Fibroblast of lung (primary cell): ENCODE measurements at regions not wholly inside any gene's neighbourhood (a gene's known extent, or its start where the extent isn't known, plus 50 kb on each side); places are given as distances from the start of the nearest gene placed in this dataset.

Source experiments
- DNase-seq, 2 donors: peaks; one replicate each; pipeline versions ENCODE4 v3.0.0 to v3.0.0-alpha.2; 2010; ENCODE audit warnings: low read depth in 2 of 2
- H2AFZ ChIP-seq: 2 replicates; pipeline ENCODE4 v1.5.1; 2012; ENCODE audit warnings: low read length, control low read depth, inconsistent platforms
- H3K27ac ChIP-seq: 2 replicates; pipeline ENCODE4 v1.5.1; 2011; ENCODE audit warnings: low read length, control low read depth; ENCODE audit not compliant: insufficient read depth
- H3K27me3 ChIP-seq: 2 replicates; pipeline ENCODE4 v1.5.1; 2011; ENCODE audit warnings: mild to moderate bottlenecking, low read length; ENCODE audit not compliant: control insufficient read depth, insufficient read depth
- H3K36me3 ChIP-seq: 2 replicates; pipeline ENCODE4 v1.5.1; 2011; ENCODE audit warnings: low read length; ENCODE audit not compliant: control insufficient read depth, insufficient read depth
- H3K4me1 ChIP-seq: 2 replicates; pipeline ENCODE4 v1.5.1; 2011; ENCODE audit warnings: low read length; ENCODE audit not compliant: control insufficient read depth, insufficient read depth; ENCODE audit errors: extremely low read depth
- H3K4me2 ChIP-seq: 2 replicates; pipeline ENCODE4 v1.5.1; 2011; ENCODE audit warnings: low read length, control low read depth; ENCODE audit not compliant: insufficient read depth; ENCODE audit errors: extremely low read depth
- H3K4me3 ChIP-seq, 4 experiments: fragments of 200-600 bp in 1 of 4; sonication (generic) in 1 of 4; replicated peaks in 1 of 4; 2 replicates each; pipeline ENCODE4 v1.5.1; 2011 to 2016; ENCODE audit warnings: low read length in 4 of 4, low read depth in 3 of 4, mild to moderate bottlenecking in 3 of 4, control low read depth in 2 of 4, inconsistent platforms in 1 of 4, mixed read lengths in 1 of 4; ENCODE audit not compliant: insufficient read depth in 1 of 4; ENCODE audit errors: control extremely low read depth in 1 of 4
- H3K79me2 ChIP-seq: 2 replicates; pipeline ENCODE4 v1.5.1; 2012; ENCODE audit warnings: mild to moderate bottlenecking, low read length, inconsistent platforms; ENCODE audit not compliant: control insufficient read depth, insufficient read depth
- H3K9ac ChIP-seq: 2 replicates; pipeline ENCODE4 v1.5.1; 2011; ENCODE audit warnings: mild to moderate bottlenecking, low read length, control low read depth; ENCODE audit not compliant: insufficient read depth
- H3K9me3 ChIP-seq: 2 replicates; pipeline ENCODE4 v1.5.1; 2012; ENCODE audit warnings: low read depth, low read length; ENCODE audit not compliant: control insufficient read depth, insufficient read depth
- H4K20me1 ChIP-seq: 2 replicates; pipeline ENCODE4 v1.5.1; 2011; ENCODE audit warnings: low read length; ENCODE audit not compliant: control insufficient read depth, insufficient read depth; ENCODE audit errors: extremely low read depth
- EZH2 ChIP-seq: IDR thresholded peaks from 2 replicates; pipeline ENCODE4 v1.5.1; 2012; ENCODE audit warnings: low read length, control low read depth, mild to moderate bottlenecking; ENCODE audit errors: missing control alignments
- TF ChIP-seq, protein P1 (sequence below), 2 donors: IDR thresholded peaks in 1 of 2; conservative IDR thresholded peaks in 1 of 2; 1 replicate in 1 of 2; 2 replicates in 1 of 2; pipeline ENCODE4 v1.5.1; 2011 to 2012; ENCODE audit warnings: low read length in 2 of 2, control low read depth in 1 of 2, inconsistent platforms in 1 of 2, low read depth in 1 of 2, mild to moderate bottlenecking in 1 of 2

- H3K9me3 ChIP-seq, result no peaks in the 10 kb centered on the region
- H3K79me2 ChIP-seq, result no peaks in the 10 kb centered on the region
Observed at GRCh38 chr14:98366429-98366828, 905.6 kb downstream of the BCL11B start.

DNA sequence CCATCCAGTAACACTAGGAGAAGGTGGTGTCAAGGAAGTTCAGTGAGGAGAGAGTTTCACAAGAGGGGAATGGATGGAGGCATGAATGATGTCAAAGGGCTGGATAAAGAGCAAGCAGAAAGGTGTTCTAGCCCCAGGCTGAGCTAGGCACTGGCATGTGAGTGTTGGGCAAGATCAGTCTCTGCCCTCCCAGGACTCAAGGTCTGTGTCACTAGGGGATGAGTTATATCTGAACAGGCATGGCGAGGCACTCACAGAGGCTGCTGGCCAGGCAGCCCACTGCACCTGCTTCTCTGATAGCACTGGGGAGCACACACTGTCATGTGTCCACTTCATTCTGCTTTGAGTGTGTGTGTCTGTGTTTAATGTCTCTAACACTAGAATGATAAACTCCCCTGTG is 903.8 kb downstream of the BCL11B start:
- Histone ChIP-seq H3K36me3 (no peaks in the 10 kb centered on the region), H3K27me3 (no peaks in the 10 kb centered on the region), H3K4me3 (no peak overlapping the region), H3K27ac (no peak overlapping the region), H2AFZ (no peak overlapping the region), H3K4me1 (no peaks in the 10 kb centered on the region), H3K9me3 (no peaks in the 10 kb centered on the region), H3K4me2 (no peak overlapping the region), H3K9ac (no peak overlapping the region), H4K20me1 (no peaks in the 10 kb centered on the region), H3K79me2 (no peaks in the 10 kb centered on the region)
- DNase-seq, result no peak
- no peak for TF ChIP-seq EZH2
- TF ChIP-seq, protein P1, sequence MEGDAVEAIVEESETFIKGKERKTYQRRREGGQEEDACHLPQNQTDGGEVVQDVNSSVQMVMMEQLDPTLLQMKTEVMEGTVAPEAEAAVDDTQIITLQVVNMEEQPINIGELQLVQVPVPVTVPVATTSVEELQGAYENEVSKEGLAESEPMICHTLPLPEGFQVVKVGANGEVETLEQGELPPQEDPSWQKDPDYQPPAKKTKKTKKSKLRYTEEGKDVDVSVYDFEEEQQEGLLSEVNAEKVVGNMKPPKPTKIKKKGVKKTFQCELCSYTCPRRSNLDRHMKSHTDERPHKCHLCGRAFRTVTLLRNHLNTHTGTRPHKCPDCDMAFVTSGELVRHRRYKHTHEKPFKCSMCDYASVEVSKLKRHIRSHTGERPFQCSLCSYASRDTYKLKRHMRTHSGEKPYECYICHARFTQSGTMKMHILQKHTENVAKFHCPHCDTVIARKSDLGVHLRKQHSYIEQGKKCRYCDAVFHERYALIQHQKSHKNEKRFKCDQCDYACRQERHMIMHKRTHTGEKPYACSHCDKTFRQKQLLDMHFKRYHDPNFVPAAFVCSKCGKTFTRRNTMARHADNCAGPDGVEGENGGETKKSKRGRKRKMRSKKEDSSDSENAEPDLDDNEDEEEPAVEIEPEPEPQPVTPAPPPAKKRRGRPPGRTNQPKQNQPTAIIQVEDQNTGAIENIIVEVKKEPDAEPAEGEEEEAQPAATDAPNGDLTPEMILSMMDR (conservative IDR thresholded peaks at IDR 0.05 in 1 of 2, IDR thresholded peaks at IDR 0.05 in 1 of 2; ENCODE audit: low read depth in 1 of 2, low read length in 2 of 2), result no peak

More at GRCh38 chr14:98366429-98366828, 905.6 kb downstream of the BCL11B start:
- Histone ChIP-seq H3K4me2 (no peak overlapping the region), H3K9ac (no peak overlapping the region), H2AFZ (no peak overlapping the region), H3K36me3 (no peaks in the 10 kb centered on the region), H3K4me3 (no peak overlapping the region), H4K20me1 (no peaks in the 10 kb centered on the region), H3K27me3 (no peaks in the 10 kb centered on the region), H3K4me1 (no peaks in the 10 kb centered on the region), H3K27ac (no peak overlapping the region)
- DNase-seq, result no peak
- TF ChIP-seq EZH2, result no peak
- TF ChIP-seq, protein P1 (conservative IDR thresholded peaks at IDR 0.05 in 1 of 2, IDR thresholded peaks at IDR 0.05 in 1 of 2; ENCODE audit: low read depth in 1 of 2, low read length in 2 of 2), result no peak

- no peaks in the 10 kb centered on the region for H3K27me3 ChIP-seq
- H3K27ac ChIP-seq, result no peak overlapping the region
- no peaks in the 10 kb centered on the region for H3K36me3 ChIP-seq
- no peak overlapping the region for H3K4me3 ChIP-seq
- H3K4me1 ChIP-seq, result no peaks in the 10 kb centered on the region
- no peak overlapping the region for H3K9ac ChIP-seq
- H3K9me3 ChIP-seq, result no peaks in the 10 kb centered on the region
- no peak overlapping the region for H2AFZ ChIP-seq
- TF ChIP-seq EZH2, result no peak
- TF ChIP-seq, protein P1 (conservative IDR thresholded peaks at IDR 0.05 in 1 of 2, IDR thresholded peaks at IDR 0.05 in 1 of 2; ENCODE audit: low read depth in 1 of 2, low read length in 2 of 2), result no peak
- no peaks in the 10 kb centered on the region for H4K20me1 ChIP-seq
- no peaks in the 10 kb centered on the region for H3K79me2 ChIP-seq
- H3K4me2 ChIP-seq, result no peak overlapping the region
- no peak for DNase-seq
Observed at GRCh38 chr14:98368916-98369315, 903.1 kb downstream of the BCL11B start.
